HepG2 (cell line): ENCODE measurements at regions not wholly inside any gene's neighbourhood (a gene's known extent, or its start where the extent isn't known, plus 50 kb on each side); places are given as distances from the start of the nearest gene placed in this dataset.

ENCODE experiments used
- ATAC-seq: fragments of 200-7000 bp; cut with Tn5 transposase; 3 replicates; pipeline ENCODE4 v1.9.1; 2020; ENCODE audit warnings: mild to moderate bottlenecking, moderate library complexity
- BruUV-seq: library from RNA; stranded (reverse); fragments of 400-500 nt; replicated peaks from 2 replicates; lab custom pipeline; 2021; lab: Mats Ljungman, UMichigan
- CTCF ChIA-PET: fragments of 300-600 bp; formaldehyde crosslinking; extraction: SDS; loops from one replicate; lab custom pipeline; 2021; ENCODE audit warnings: low total read pairs, inconsistent platforms, low intra/inter-chr PET ratio; lab: Yijun Ruan, JAX
- POLR2A ChIA-PET: fragments of 350-600 bp; sonication (Branson Sonifier 250); formaldehyde crosslinking; loops from one replicate; lab custom pipeline; 2020; ENCODE audit warnings: antibody characterized with exemption, inconsistent platforms; lab: Yijun Ruan, JAX
- DNase-seq: peaks from one replicate; pipeline ENCODE4 v3.0.0-alpha.2; 2015; ENCODE audit warnings: low spot score
- FAIRE-seq: peaks from 3 replicates; lab custom pipeline; 2011; peaks lifted over from hg19 to GRCh38; lab: Jason Lieb, UNC
- H2AFZ ChIP-seq: one replicate; pipeline ENCODE4 v1.6.1; 2011; ENCODE audit warnings: low read length, inconsistent platforms
- H3K27ac ChIP-seq: fragments of 300-600 bp; 3 replicates; pipeline ENCODE4 v1.8.0; 2011; ENCODE audit warnings: mixed run types, mild to moderate bottlenecking, mixed read lengths, low read length, inconsistent platforms; ENCODE audit not compliant: insufficient read depth; ENCODE audit errors: extremely low read length
- H3K27me3 ChIP-seq, 2 experiments: fragments of 200-600 bp in 1 of 2; 2 replicates in 1 of 2; 3 replicates in 1 of 2; pipeline versions ENCODE4 v1.6.0 to v1.8.0; 2011; ENCODE audit warnings: low read length in 2 of 2, mild to moderate bottlenecking in 2 of 2, moderate library complexity in 2 of 2, inconsistent platforms in 1 of 2; ENCODE audit not compliant: insufficient read depth in 2 of 2, control insufficient read depth in 1 of 2
- H3K36me3 ChIP-seq, 2 experiments: fragments of 200-600 bp in 1 of 2; replicated peaks in 1 of 2; 2 replicates in 1 of 2; 3 replicates in 1 of 2; pipeline versions ENCODE4 v1.5.1 to v1.8.0; 2011; ENCODE audit warnings: low read length in 2 of 2, inconsistent platforms in 1 of 2; ENCODE audit not compliant: insufficient read depth in 2 of 2, control insufficient read depth in 1 of 2
- H3K4me1 ChIP-seq: 2 replicates; pipeline ENCODE4 v1.5.1; 2012; ENCODE audit warnings: low read length, inconsistent platforms; ENCODE audit not compliant: insufficient read depth
- H3K4me2 ChIP-seq: 2 replicates; pipeline ENCODE4 v1.6.0; 2011; ENCODE audit warnings: low read depth, low read length, inconsistent platforms
- H3K4me3 ChIP-seq, 3 experiments: fragments of 200-600 bp in 1 of 3; sonication (generic), shearing (Covaris generic) in 1 of 3; replicated peaks in 1 of 3; 2 replicates each; pipeline ENCODE4 v1.5.1; 2011 to 2016; ENCODE audit warnings: low read length in 3 of 3, inconsistent platforms in 2 of 3, low read depth in 2 of 3, mild to moderate bottlenecking in 2 of 3, control low read depth in 1 of 3, mixed read lengths in 1 of 3; ENCODE audit not compliant: insufficient read depth in 1 of 3
- H3K79me2 ChIP-seq: one replicate; pipeline ENCODE4 v1.6.1; 2011; ENCODE audit warnings: low read length, inconsistent platforms; ENCODE audit not compliant: insufficient read depth
- H3K9ac ChIP-seq: 2 replicates; pipeline ENCODE4 v1.6.0; 2011; ENCODE audit warnings: mild to moderate bottlenecking, low read depth, low read length, inconsistent platforms; ENCODE audit not compliant: insufficient read depth
- H3K9me3 ChIP-seq: 2 replicates; pipeline ENCODE4 v1.5.1; 2012; ENCODE audit warnings: mild to moderate bottlenecking, low read length
- H4K20me1 ChIP-seq: 2 replicates; pipeline ENCODE4 v1.6.0; 2011; ENCODE audit warnings: inconsistent platforms, mild to moderate bottlenecking, low read length, moderate library complexity; ENCODE audit not compliant: insufficient read depth
- MAZ ChIP-seq, 2 experiments: sonication (generic) in 1 of 2; formaldehyde crosslinking in 1 of 2; IDR thresholded peaks; 2 replicates each; pipeline versions ENCODE4 v1.5.0 to v1.6.1; 2012 to 2020; ENCODE audit warnings: low read depth in 2 of 2, mild to moderate bottlenecking in 2 of 2, borderline replicate concordance in 1 of 2, improper control_type of control experiment in 1 of 2, low read length in 1 of 2, missing genetic modification reagents in 1 of 2, moderate library complexity in 1 of 2
- THAP11 ChIP-seq: IDR thresholded peaks from 2 replicates; pipeline ENCODE4 v1.6.1; 2016; ENCODE audit warnings: missing biosample characterization, missing genetic modification reagents
- ZKSCAN1 ChIP-seq: fragments of 150-350 bp; IDR thresholded peaks from 2 replicates; pipeline ENCODE4 v1.6.1; 2014; ENCODE audit warnings: low read length
- ZNF354B ChIP-seq: sonication (generic); formaldehyde crosslinking; IDR thresholded peaks from 2 replicates; pipeline ENCODE4 v1.8.0; 2022; ENCODE audit warnings: mild to moderate bottlenecking, missing genetic modification reagents
- WGBS: methylation state at CpG from one replicate; pipeline ENCODE4 v1.1.6; 2017; ENCODE audit warnings: low lambda C conversion rate; 5-methylcytosine and 5-hydroxymethylcytosine counted together
- in situ Hi-C: cut with HindIII; loops from 2 replicates; pipeline ENCODE4 v1.10.0; 2017; ENCODE audit warnings: low pct_unique_long_range_greater_than_20kb; ENCODE audit not compliant: extremely low pct_ligation_motif_present
- intact Hi-C: fragments of 100-400 bp; cut with micrococcal nuclease; formaldehyde crosslinking; loops from one replicate; pipeline ENCODE4 v1.10.0; 2022; ENCODE audit not compliant: unreplicated experiment
- TF ChIP-seq, protein P1 (sequence below): sonication (generic); formaldehyde crosslinking; IDR thresholded peaks from one replicate; pipeline ENCODE4 v1.5.1; 2020; ENCODE audit warnings: mild to moderate bottlenecking, missing genetic modification reagents; ENCODE audit errors: not compliant biosample characterization
- TF ChIP-seq, protein P2 (sequence below): sonication (generic); formaldehyde crosslinking; IDR thresholded peaks from 2 replicates; pipeline ENCODE4 v1.5.0; 2020; ENCODE audit warnings: missing genetic modification reagents

DNA sequence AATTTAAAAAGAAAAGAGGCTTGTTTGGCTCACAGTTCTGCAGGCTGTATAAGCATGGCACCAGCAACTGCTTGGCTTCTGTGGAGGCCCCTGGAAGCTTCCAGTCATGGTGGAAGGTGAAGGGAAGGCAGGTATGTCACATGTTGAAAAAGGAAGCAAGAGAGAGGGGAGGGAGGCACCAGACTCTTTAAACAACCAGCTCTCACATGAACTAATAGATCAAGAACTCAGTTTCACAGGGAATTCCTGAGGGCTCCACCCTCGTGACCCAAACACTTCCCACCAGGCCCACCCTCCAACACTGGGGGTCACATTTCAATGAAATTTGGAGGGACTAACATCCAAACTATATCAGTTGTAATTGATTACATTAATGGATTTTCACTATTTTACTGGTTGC is 127.9 kb upstream of the MLIP start:
- ChIA-PET POLR2A (no interaction called here), CTCF (interaction anchor here (1.3 kb wide), 1 partner anchor 284 kb away, joined by 3 read pairs; no protein-coding TSS in a partner anchor)
- Histone ChIP-seq H3K4me2 (no peak overlapping the region), H3K79me2 (no peaks in the 10 kb centered on the region), H3K27ac (no peak overlapping the region), H4K20me1 (no peaks in the 10 kb centered on the region), H3K9ac (no peak overlapping the region), H3K4me3 (no peak overlapping the region), H3K36me3 (no peaks in the 10 kb centered on the region), H2AFZ (no peak overlapping the region), H3K9me3 (no peaks in the 10 kb centered on the region), H3K4me1 (no peaks in the 10 kb centered on the region), H3K27me3 (no peaks in the 10 kb centered on the region)
- 0% methylated on average over 1 of the region's 1 CpG for WGBS
- TF ChIP-seq MAZ (IDR thresholded peaks at IDR 0.05; ENCODE audit: borderline replicate concordance, low read depth, low read length), result no peak
- TF ChIP-seq MAZ (CRISPR knock-in tag; IDR thresholded peaks at IDR 0.05; ENCODE audit: low read depth), result no peak
- TF ChIP-seq ZNF354B, result no peak
- TF ChIP-seq ZKSCAN1, result no peak
- TF ChIP-seq, protein P1, sequence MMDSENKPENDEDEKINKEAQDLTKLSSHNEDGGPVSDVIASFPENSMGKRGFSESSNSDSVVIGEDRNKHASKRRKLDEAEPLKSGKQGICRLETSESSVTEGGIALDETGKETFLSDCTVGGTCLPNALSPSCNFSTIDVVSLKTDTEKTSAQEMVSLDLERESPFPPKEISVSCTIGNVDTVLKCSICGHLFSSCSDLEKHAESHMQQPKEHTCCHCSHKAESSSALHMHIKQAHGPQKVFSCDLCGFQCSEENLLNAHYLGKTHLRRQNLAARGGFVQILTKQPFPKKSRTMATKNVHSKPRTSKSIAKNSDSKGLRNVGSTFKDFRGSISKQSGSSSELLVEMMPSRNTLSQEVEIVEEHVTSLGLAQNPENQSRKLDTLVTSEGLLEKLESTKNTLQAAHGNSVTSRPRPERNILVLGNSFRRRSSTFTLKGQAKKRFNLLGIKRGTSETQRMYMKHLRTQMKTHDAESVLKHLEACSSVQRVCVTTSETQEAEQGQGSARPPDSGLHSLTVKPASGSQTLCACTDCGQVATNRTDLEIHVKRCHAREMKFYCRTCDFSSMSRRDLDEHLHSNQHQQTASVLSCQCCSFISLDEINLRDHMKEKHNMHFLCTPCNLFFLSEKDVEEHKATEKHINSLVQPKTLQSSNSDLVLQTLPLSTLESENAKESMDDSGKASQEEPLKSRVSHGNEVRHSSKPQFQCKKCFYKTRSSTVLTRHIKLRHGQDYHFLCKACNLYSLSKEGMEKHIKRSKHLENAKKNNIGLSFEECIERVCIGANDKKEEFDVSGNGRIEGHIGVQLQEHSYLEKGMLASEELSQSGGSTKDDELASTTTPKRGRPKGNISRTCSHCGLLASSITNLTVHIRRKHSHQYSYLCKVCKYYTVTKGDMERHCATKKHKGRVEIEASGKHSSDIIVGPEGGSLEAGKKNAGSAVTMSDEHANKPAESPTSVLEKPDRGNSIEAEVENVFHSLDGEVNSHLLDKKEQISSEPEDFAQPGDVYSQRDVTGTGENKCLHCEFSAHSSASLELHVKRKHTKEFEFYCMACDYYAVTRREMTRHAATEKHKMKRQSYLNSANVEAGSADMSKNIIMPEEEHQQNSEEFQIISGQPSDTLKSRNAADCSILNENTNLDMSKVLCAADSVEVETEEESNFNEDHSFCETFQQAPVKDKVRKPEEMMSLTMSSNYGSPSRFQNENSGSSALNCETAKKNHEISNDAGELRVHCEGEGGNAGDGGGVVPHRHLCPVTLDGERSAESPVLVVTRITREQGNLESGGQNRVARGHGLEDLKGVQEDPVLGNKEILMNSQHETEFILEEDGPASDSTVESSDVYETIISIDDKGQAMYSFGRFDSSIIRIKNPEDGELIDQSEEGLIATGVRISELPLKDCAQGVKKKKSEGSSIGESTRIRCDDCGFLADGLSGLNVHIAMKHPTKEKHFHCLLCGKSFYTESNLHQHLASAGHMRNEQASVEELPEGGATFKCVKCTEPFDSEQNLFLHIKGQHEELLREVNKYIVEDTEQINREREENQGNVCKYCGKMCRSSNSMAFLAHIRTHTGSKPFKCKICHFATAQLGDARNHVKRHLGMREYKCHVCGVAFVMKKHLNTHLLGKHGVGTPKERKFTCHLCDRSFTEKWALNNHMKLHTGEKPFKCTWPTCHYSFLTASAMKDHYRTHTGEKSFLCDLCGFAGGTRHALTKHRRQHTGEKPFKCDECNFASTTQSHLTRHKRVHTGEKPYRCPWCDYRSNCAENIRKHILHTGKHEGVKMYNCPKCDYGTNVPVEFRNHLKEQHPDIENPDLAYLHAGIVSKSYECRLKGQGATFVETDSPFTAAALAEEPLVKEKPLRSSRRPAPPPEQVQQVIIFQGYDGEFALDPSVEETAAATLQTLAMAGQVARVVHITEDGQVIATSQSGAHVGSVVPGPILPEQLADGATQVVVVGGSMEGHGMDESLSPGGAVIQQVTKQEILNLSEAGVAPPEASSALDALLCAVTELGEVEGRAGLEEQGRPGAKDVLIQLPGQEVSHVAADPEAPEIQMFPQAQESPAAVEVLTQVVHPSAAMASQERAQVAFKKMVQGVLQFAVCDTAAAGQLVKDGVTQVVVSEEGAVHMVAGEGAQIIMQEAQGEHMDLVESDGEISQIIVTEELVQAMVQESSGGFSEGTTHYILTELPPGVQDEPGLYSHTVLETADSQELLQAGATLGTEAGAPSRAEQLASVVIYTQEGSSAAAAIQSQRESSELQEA, result no peak
- TF ChIP-seq, protein P2, sequence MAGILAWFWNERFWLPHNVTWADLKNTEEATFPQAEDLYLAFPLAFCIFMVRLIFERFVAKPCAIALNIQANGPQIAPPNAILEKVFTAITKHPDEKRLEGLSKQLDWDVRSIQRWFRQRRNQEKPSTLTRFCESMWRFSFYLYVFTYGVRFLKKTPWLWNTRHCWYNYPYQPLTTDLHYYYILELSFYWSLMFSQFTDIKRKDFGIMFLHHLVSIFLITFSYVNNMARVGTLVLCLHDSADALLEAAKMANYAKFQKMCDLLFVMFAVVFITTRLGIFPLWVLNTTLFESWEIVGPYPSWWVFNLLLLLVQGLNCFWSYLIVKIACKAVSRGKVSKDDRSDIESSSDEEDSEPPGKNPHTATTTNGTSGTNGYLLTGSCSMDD (CRISPR knock-in tag), result no peak
- TF ChIP-seq THAP11 (CRISPR knock-in tag), result no peak
- in situ Hi-C loops (loop anchor here (10.0 to 25.0 kb wide), 3 partner anchors 729 to 1254 kb away; no protein-coding TSS in a partner anchor), intact Hi-C loops (loop anchor here (5.0 to 10.0 kb wide), 2 partner anchors 732 to 1259 kb away; no protein-coding TSS in a partner anchor)
- ATAC-seq (no peak), FAIRE-seq (no peak), DNase-seq (no peak)
- no TSS peak for BruUV-seq
